Activated CD8-positive, alpha-beta memory T cell treated with anti-CD3 and anti-CD28 coated beads, Interleukin-2, amount 50 U/mL, for 48 hours (primary cell): ENCODE measurements at regions not wholly inside any gene's neighbourhood (a gene's known extent, or its start where the extent isn't known, plus 50 kb on each side); places are given as distances from the start of the nearest gene placed in this dataset.

Source experiments
- DNase-seq: peaks from one replicate; pipeline ENCODE4 v3.0.0-alpha.2; 2020

GRCh38 chr11:76298255-76298654 lies 82.7 kb downstream of the THAP12 start:
- DNase-seq: no peak

GRCh38 chr11:76296731-76297542 lies 84.0 kb downstream of the THAP12 start:
- DNase-seq: no peak

- DNase-seq: no peak
Measured at GRCh38 chr11:76293189-76293631, 86.9 kb upstream of the WNT11 start.

GRCh38 chr11:76292583-76293188 lies 86.4 kb upstream of the WNT11 start:
- DNase-seq: no peak

- no peak for DNase-seq
Measured at GRCh38 chr11:76291576-76292526, 85.5 kb upstream of the WNT11 start.

- peak; percentile 60 for DNase-seq
Measured at GRCh38 chr11:76288166-76288980, 82.1 kb upstream of the WNT11 start.

- DNase-seq: no peak
Measured at GRCh38 chr11:76287227-76287626, 80.9 kb upstream of the WNT11 start.

GRCh38 chr11:76285397-76286104 lies 79.2 kb upstream of the WNT11 start:
- DNase-seq: no peak

- DNase-seq: no peak
Measured at GRCh38 chr11:76284161-76284560, 77.9 kb upstream of the WNT11 start.

- no peak for DNase-seq
Measured at GRCh38 chr11:76282811-76283595, 76.7 kb upstream of the WNT11 start.

GRCh38 chr11:76282172-76282571 lies 75.9 kb upstream of the WNT11 start:
- no peak for DNase-seq

GRCh38 chr11:76281558-76281906 lies 75.2 kb upstream of the WNT11 start:
- DNase-seq: no peak

GRCh38 chr11:76280882-76281557 lies 74.7 kb upstream of the WNT11 start:
- DNase-seq: no peak

- DNase-seq: no peak
Measured at GRCh38 chr11:76280151-76280881, 74.0 kb upstream of the WNT11 start.

- DNase-seq: no peak
Measured at GRCh38 chr11:76279646-76280045, 73.3 kb upstream of the WNT11 start.

- DNase-seq: no peak
Measured at GRCh38 chr11:76279038-76279437, 72.7 kb upstream of the WNT11 start.

GRCh38 chr11:76278526-76278925 lies 72.2 kb upstream of the WNT11 start:
- DNase-seq: no peak

GRCh38 chr11:76277298-76278175 lies 71.2 kb upstream of the WNT11 start:
- no peak for DNase-seq

GRCh38 chr11:76276781-76277155 lies 70.5 kb upstream of the WNT11 start:
- DNase-seq: no peak
